IPS-20b (cell line): ENCODE measurements at regions not wholly inside any gene's neighbourhood (a gene's known extent, or its start where the extent isn't known, plus 50 kb on each side); places are given as distances from the start of the nearest gene placed in this dataset.

ENCODE experiments used
- H3K27ac ChIP-seq: one replicate; pipeline ENCODE4 v1.5.1; 2013; ENCODE audit warnings: low read length
- H3K27me3 ChIP-seq: 2 replicates; pipeline ENCODE4 v1.6.1; 2013; ENCODE audit warnings: mild to moderate bottlenecking, low read length, inconsistent platforms; ENCODE audit not compliant: insufficient read depth
- H3K36me3 ChIP-seq: 2 replicates; pipeline ENCODE4 v1.6.1; 2013; ENCODE audit warnings: low read depth, mild to moderate bottlenecking, inconsistent platforms, low read length, moderate library complexity; ENCODE audit not compliant: insufficient read depth
- H3K4me1 ChIP-seq: 2 replicates; pipeline ENCODE4 v1.6.1; 2013; ENCODE audit warnings: mild to moderate bottlenecking, control low read depth, inconsistent platforms, low read length, moderate library complexity; ENCODE audit not compliant: insufficient read depth
- H3K4me3 ChIP-seq: 2 replicates; pipeline ENCODE4 v1.5.1; 2013; ENCODE audit warnings: mild to moderate bottlenecking, low read length, inconsistent platforms
- H3K9ac ChIP-seq: 2 replicates; pipeline ENCODE4 v1.6.1; 2013; ENCODE audit warnings: low read depth, mild to moderate bottlenecking, inconsistent platforms, low read length, moderate library complexity
- H3K9me3 ChIP-seq: 2 replicates; pipeline ENCODE4 v1.6.1; 2013; ENCODE audit warnings: mild to moderate bottlenecking, low read depth, low read length, inconsistent platforms; ENCODE audit not compliant: insufficient read depth

DNA sequence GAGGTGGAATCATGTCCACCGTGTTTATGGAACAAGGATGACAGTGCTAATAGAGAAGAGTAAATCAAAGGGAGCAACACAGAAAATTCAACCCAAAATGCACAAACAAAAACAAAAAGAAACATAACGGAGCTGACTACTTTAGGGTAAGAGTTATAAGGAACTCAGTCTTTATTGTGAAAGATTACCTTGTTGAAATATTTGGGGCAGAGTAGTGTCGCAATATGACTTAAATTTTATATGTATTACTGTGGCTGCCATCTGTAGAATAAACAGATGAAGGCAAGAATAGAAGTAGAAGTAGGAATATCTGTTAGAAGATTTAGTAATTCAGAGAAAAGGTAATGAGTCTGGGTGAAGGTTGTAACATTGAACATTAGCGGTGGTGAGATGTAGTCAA, 913.9 kb downstream of the BRINP3 start:
- Histone ChIP-seq H3K36me3 (no peaks in the 10 kb centered on the region), H3K9me3 (no peaks in the 10 kb centered on the region), H3K27ac (no peak overlapping the region), H3K4me1 (no peaks in the 10 kb centered on the region), H3K4me3 (no peak overlapping the region), H3K9ac (no peak overlapping the region), H3K27me3 (no peaks in the 10 kb centered on the region)

DNA sequence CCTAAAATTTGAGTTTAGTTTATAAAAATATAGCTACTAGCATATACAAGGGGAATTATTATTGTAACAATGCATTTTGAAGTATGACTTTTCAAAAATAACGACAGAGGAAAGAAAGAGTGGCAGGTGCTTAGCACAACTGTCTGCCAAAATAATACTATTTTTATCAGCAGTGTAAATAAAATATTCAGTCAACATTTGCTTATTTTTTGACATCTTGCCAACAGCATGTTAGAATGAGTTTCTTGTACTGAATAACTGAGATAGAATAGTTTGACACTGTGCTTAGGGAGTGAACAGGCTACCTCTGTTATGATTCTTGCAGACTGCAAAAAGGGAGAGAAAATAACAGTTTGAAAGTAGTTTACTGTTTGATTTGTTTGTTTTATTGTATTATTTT, 909.8 kb downstream of the BRINP3 start:
- Histone ChIP-seq H3K4me1 (no peaks in the 10 kb centered on the region), H3K36me3 (no peaks in the 10 kb centered on the region), H3K27ac (no peak overlapping the region), H3K27me3 (no peaks in the 10 kb centered on the region), H3K9ac (no peak overlapping the region), H3K9me3 (no peaks in the 10 kb centered on the region), H3K4me3 (no peak overlapping the region)

DNA sequence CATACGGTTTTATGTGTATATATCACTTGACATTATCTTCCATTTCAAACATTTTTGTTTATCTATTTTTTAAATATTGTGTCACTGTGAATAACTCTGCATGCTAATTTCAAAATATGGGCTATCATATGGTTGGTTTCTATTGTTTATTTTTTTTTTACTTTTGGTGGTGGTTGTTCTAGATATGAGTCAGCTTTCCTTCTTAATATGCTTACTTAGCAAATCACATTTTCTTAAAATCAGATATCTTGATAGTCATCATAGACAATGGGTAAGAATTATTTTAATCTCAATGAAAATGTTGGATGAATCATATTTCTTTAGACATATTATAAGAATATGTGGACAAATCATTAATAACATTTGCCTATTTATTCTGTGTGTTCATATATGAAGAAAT, 881.5 kb downstream of the BRINP3 start:
- Histone ChIP-seq H3K27me3 (no peaks in the 10 kb centered on the region), H3K4me1 (no peaks in the 10 kb centered on the region), H3K9ac (no peak overlapping the region), H3K27ac (no peak overlapping the region), H3K36me3 (no peaks in the 10 kb centered on the region), H3K9me3 (peaks cover 5% of the 10 kb centered on the region; the same call in 1 of the 2 replicates), H3K4me3 (no peak overlapping the region)

DNA sequence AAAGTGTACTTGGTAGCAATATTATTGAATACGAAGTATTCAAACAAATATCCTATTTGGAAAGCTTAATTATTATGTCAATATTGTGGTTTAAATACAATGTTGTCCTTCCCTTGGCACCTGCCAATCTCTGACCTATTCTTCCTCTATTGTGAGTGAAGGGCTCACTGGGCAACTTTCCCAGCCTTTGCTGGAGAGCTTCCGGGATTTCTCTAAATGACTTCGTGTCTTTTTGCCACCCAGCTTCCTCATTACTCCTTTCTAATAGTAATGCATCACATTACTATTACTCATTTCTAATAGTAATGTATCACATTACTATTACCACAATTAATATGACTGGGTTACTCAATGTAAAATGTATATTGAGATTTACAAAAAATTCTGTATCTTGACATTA, 880.6 kb downstream of the BRINP3 start:
- Histone ChIP-seq H3K36me3 (no peaks in the 10 kb centered on the region), H3K27ac (no peak overlapping the region), H3K4me3 (no peak overlapping the region), H3K9ac (no peak overlapping the region), H3K9me3 (peaks cover 5% of the 10 kb centered on the region; the same call in 1 of the 2 replicates), H3K27me3 (no peaks in the 10 kb centered on the region), H3K4me1 (no peaks in the 10 kb centered on the region)

DNA sequence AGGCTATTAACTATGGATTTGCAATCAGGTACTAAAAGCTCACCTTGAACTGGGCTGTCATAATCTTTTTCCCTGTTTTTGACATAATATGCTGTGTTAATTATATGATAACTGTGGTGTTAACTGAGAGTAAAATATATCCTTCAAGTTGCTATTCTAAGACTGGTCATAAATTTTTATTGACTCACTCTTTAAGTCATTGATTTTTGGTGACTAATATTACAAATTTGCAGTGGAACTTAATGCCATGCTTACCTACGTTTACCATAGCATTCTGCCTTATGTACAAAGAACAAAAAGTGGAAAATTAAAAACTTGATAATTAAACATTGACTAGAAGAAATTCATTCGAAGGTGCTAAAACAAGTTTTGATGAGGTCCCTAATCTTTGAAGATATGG, 872.4 kb downstream of the BRINP3 start:
- H3K27me3 ChIP-seq, result no peaks in the 10 kb centered on the region
- no peak overlapping the region for H3K27ac ChIP-seq
- no peak overlapping the region for H3K4me3 ChIP-seq

DNA sequence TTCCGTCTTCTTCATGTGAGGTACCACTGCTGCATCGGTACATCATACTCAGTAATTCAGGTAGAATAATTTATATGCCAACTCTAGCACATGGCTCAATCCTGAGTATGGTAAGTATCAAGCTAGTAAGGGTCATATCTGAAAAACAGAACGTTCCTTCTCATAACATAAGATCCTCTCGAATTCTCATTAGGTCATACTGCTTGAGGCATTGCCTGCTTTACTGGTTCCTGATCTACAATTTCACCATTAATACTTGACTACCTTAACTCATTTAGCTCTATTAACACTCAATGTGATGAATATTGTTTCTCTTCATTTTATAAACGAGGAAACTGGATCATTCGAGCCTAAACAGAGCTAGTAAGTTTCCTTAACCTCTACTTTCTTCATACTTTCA, 871.6 kb downstream of the BRINP3 start:
- H3K36me3 ChIP-seq, result no peaks in the 10 kb centered on the region
- H3K9ac ChIP-seq, result no peak overlapping the region
- no peak overlapping the region for H3K27ac ChIP-seq
- no peak overlapping the region for H3K4me3 ChIP-seq
- H3K4me1 ChIP-seq, result no peaks in the 10 kb centered on the region
- H3K27me3 ChIP-seq, result no peaks in the 10 kb centered on the region
- no peaks in the 10 kb centered on the region for H3K9me3 ChIP-seq

More for the DNA sequence above, 872.4 kb downstream of the BRINP3 start:
- Histone ChIP-seq H3K4me1 (no peaks in the 10 kb centered on the region), H3K36me3 (no peaks in the 10 kb centered on the region), H3K9ac (no peak overlapping the region), H3K9me3 (no peaks in the 10 kb centered on the region)

DNA sequence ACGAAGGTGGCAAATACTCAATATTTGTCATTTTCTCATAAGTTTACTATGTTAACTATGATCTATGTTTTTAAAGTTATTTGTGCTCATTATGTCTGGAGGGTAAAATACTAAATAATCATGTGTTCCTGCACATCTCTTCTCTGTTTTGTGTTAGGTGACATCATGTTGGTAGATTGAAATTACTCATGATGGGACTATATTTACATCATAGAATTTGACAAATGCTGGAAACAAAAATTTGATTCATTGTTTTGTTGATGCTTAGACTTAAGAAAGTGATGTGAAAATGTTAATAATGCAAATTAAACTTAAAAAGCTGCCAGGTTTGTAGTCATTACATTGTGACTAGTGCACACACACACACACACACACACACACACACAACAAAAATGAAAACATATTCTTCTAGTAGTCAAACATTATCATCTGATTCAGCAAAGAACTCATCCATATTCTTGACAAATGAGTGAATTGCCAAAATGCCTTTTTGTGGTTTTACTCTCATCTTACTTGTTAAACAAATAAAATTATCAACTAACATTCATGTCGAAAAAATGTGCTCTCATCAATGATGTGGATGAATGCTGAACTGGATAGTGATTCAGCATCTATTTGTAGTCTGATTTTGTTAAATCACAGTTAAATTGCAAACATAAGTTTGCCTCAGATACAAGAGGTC, 870.7 kb downstream of the BRINP3 start:
- no peak overlapping the region for H3K9ac ChIP-seq
- no peaks in the 10 kb centered on the region for H3K36me3 ChIP-seq
- no peak overlapping the region for H3K4me3 ChIP-seq
- no peaks in the 10 kb centered on the region for H3K27me3 ChIP-seq
- no peaks in the 10 kb centered on the region for H3K9me3 ChIP-seq
- no peaks in the 10 kb centered on the region for H3K4me1 ChIP-seq
- H3K27ac ChIP-seq, result no peak overlapping the region

DNA sequence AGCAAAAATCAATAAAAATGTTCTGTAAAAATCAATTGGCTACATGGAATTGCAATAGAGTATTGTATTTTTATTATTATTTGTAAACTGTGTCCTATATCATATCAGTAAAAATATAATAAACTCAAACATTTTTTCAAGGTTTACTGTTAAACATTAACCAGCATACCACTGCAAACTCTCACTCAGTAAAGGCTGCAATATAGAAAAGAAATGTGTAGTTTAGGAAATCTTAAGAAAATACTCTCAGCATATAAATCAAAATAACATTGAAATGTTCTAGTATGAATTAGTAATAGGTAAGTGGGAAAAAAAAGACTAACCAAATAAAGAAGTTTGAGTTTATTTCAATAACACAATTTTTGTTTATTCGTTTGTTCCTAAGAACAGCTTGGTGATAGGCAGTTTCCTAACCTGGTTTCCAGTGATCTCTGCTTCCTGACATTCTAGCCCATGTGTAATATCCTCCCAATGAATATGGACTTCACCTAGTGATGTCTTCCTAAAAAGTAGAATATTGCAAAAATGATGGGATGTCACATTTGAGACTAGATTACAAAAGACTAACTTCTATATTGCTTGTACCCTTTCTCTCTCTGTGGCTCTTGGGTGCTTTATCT, 870.1 kb downstream of the BRINP3 start:
- Histone ChIP-seq H3K36me3 (no peaks in the 10 kb centered on the region), H3K9ac (no peak overlapping the region), H3K4me3 (no peak overlapping the region), H3K27me3 (no peaks in the 10 kb centered on the region), H3K4me1 (no peaks in the 10 kb centered on the region), H3K27ac (no peak overlapping the region), H3K9me3 (no peaks in the 10 kb centered on the region)

DNA sequence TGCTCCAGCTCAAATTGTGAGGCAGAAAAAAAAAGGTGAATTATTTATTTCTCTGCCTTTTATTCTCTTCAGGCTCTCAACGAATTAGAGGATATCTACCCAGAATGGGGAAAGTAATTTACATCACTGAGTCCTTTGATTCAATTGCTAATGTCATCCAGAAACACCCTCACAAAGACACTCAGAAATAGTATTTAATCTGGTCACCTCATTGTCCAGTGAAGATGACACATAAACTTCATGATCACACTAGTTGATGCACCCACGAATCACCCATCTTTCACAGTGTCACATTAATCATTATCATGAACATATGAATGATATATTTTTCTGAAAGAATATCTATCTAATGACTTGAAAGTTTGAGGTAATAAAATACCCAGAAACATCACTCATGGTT, 868.5 kb downstream of the BRINP3 start:
- no peaks in the 10 kb centered on the region for H3K27me3 ChIP-seq
- H3K9ac ChIP-seq, result no peak overlapping the region
- no peaks in the 10 kb centered on the region for H3K9me3 ChIP-seq
- no peak overlapping the region for H3K4me3 ChIP-seq
- H3K4me1 ChIP-seq, result no peaks in the 10 kb centered on the region
- no peak overlapping the region for H3K27ac ChIP-seq
- no peaks in the 10 kb centered on the region for H3K36me3 ChIP-seq

DNA sequence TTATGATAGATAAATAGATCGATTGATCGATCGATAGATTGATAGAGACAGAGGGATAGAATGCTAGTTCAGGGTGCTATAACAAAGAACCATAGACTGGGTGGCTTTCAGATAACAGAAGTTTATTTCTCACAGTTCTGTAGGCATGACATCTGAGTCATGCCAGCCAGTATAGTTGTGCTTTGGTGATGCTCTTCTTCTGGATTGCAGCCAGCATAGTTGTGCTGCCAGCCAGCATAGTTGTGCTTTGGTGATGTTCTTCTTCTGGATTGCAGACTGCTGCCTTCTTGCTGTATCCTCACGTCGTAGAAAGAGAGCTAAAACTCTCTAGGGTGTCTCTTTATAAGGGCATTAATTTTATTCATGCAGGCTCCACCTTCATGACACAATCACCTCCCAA, 860.8 kb downstream of the BRINP3 start:
- Histone ChIP-seq H3K27ac (no peak overlapping the region), H3K36me3 (no peaks in the 10 kb centered on the region), H3K4me1 (no peaks in the 10 kb centered on the region), H3K27me3 (no peaks in the 10 kb centered on the region), H3K9ac (no peak overlapping the region), H3K9me3 (no peaks in the 10 kb centered on the region), H3K4me3 (no peak overlapping the region)

DNA sequence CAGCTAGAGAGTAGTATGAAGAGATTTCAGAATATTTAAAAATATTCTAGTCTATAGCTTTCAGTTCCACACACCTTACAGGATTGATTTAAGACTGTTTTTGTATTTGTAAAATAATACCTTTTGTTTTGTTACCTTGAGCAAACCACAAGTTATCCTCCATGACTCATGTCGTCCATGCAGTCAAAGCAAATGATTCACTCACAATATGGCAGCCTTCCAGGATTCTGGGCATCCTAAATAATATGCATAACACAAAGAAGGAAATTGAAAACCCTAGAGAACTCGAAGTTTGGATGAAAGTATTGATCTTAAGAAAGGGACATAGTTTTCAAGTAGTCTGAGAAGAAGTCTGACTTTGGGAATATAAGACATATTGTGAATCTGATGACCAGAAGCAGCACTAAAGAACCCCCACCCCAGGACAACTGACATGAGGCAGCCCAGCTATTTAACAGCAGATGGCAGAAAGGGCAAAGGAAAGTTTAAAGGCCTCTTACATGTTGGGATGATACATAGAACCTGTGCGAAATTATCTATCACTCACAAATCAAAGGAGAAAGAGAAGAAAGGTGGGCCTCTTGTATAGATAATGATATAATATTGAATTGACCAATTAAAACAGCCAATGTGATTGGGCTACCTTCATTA, 857.9 kb downstream of the BRINP3 start:
- H3K36me3 ChIP-seq, result no peaks in the 10 kb centered on the region
- H3K27ac ChIP-seq, result no peak overlapping the region

DNA sequence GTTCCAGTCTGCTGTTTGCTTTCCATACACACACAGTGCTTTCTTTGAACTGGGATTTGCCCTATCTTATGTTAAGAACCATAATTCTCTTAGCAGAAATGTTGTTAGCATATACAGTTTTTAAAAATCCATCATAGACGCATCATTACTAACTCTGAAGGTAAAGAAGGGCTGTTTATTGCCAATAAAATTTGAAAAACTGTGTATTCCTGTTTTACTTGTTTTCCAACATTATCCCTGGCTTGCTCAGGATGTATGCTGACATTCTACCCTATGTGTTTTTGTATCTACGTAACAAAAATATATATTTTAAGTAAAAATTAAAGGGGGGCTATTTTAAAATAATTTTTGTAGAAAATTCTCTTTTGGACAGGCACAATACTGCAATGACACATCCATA, 857.2 kb downstream of the BRINP3 start:
- no peak overlapping the region for H3K27ac ChIP-seq

More for the DNA sequence above, 857.9 kb downstream of the BRINP3 start:
- Histone ChIP-seq H3K4me3 (no peak overlapping the region), H3K9me3 (no peaks in the 10 kb centered on the region), H3K9ac (no peak overlapping the region), H3K27me3 (no peaks in the 10 kb centered on the region), H3K4me1 (no peaks in the 10 kb centered on the region)

More for the DNA sequence above, 857.2 kb downstream of the BRINP3 start:
- H3K27me3 ChIP-seq, result no peaks in the 10 kb centered on the region
- H3K9me3 ChIP-seq, result no peaks in the 10 kb centered on the region
- no peaks in the 10 kb centered on the region for H3K4me1 ChIP-seq
- no peak overlapping the region for H3K4me3 ChIP-seq
- no peaks in the 10 kb centered on the region for H3K36me3 ChIP-seq
- no peak overlapping the region for H3K9ac ChIP-seq
